ENCODE measurements at regions not wholly inside any gene's neighbourhood (a gene's known extent, or its start where the extent isn't known, plus 50 kb on each side); places are given as distances from the start of the nearest gene placed in this dataset.
"Not testable (repeated sequence)": the region's sequence is repeated elsewhere in the genome, so short reads cannot be mapped to it uniquely, and the experiment has no call there.

DNA sequence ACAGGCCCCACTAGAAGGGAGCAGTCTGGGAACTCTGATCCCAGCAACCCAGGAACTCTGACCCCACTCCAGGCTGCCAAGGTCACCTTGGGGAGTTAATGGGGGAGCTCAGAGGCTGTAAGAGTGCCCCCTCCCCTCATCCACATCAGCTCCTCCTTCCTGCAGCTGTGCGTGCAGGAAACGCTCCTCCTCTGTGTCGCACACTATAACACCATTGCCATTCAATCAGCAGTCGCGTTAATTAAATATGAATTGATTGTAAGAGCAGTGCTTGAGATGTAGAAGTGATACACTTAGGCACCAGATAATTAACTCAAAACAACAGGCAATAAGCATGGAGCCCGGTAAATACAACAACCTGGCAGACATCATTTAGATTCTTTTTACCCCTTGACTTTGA, 205.7 kb downstream of the MATN1 start:
- DNase-seq (ENCODE audit: extremely low read depth, low read depth) = not testable (repeated sequence)

- DNase-seq (ENCODE audit: extremely low read depth, low read depth) = not testable (repeated sequence)
Measured at GRCh38 chr1:30517241-30517640, 206.1 kb downstream of the MATN1 start.

DNA sequence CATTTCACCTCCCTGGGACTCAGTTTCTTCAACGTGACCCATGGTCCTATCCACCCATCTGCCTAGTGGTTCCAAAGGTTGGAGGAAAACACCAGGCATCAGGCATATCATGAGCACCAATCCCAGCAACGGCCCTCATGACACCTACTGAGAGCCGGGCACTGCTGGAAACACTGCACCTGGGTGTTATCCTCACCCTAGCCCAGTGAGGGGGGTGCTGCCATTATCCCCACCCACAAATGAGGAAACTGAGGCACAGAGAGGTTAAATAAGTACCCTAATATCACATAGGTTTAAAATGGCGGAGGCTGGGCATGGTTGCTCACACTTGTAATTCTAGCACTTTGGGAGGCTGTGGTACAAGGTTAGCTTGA, 206.9 kb downstream of the MATN1 start:
- DNase-seq (ENCODE audit: extremely low read depth, low read depth) = no peak

- DNase-seq (ENCODE audit: extremely low read depth, low read depth) = no peak
Measured at GRCh38 chr1:30515755-30516484, 207.5 kb downstream of the MATN1 start.

DNA sequence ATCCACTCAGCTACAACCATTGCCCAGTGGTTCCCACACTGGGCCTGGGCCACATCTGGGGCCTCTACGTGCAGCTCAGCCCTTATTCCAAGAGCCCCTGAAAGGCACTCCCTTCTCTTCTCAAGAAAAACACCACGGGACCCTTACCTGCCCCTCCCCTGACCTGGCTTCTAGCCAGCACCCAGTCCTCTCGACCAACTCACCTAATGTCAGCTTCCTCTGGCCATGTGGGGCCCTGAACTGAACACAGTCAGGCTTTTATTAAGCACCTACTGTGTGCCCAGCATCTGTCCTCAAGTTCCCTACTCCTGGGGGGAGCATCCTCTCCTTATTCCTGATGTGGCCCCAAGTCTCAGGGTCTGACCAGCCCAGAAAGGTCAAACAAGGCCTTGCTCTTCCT, 208.4 kb downstream of the MATN1 start:
- DNase-seq (ENCODE audit: extremely low read depth, low read depth) = no peak

GRCh38 chr1:30514137-30514654, 209.2 kb downstream of the MATN1 start:
- DNase-seq (ENCODE audit: extremely low read depth, low read depth) = no peak

DNA sequence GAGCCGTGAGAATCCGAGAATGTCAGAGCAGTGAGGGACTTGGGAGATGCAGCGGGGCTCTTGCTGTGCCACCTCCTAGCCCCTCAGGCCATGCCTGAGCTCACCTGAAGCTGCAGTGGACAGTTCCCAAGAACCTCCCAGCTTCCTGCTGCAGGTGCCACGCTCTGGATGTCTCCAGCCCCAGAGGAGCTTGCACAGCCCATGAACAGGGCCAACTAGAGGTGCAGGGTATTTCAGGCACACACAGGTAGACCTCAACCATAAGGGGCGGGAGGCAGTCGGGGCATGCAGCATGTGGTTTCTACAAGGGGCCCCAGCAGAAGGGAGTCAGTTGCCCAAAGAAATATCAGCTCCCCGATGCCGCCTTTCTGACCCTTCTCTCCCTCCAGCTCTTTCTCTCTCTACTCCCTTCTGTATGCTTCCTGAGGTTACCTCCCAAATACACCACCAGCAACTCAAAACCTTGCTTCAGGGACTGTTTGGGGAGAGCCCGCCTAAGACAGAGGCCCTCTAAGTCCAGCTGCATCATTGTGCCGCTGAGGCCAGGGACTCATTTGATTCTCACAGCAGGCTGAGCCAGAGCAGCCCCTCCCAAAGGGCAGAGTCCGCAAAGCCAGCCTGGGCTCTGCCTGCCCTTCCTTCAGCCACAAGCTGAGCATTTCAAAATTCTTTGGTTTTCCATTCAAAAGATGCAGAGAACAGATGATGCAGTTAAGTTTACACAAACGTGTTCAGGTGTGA, 209.8 kb downstream of the MATN1 start:
- DNase-seq (ENCODE audit: extremely low read depth, low read depth) = no peak

DNA sequence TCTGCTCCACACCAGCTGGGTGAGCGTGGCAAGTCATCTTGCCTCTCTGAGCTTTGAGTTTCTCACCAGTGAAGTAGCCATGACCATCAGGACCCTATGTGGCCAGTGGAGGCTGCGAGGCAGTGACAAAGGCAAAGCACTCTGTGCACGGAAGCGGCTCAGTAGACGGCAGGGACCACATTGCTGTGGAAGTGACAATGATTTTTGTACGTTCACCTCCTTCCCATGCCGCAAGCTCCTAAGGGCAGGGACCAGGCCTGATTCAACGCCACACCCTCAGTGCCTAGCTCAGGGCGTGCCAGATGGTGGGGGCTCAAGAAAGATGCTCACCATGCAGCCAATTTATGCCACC, 210.5 kb downstream of the MATN1 start:
- no peak for DNase-seq (ENCODE audit: extremely low read depth, low read depth)

GRCh38 chr1:30511991-30512913, 211.1 kb downstream of the MATN1 start:
- DNase-seq (ENCODE audit: extremely low read depth, low read depth) = no peak

DNA sequence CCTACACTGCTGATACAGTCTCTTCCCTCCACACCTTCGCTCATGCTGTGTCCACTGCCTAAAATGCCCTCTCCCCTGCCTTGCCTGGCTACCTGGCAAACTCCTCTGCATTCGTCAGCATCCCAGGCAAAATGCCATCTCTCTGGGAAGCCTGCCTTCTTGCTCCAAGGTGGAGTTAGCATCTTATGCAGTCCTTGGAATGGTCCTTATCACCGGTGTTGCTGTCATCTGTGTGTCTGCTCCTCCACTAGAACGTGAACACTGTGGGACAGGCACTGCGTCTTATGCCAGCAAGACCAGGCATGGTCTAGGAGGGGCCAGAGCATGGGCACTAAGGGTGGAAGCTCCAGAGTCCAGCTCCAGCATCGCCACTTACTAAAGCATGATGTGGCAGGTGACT, 211.8 kb downstream of the MATN1 start:
- no peak for DNase-seq (ENCODE audit: extremely low read depth, low read depth)

DNA sequence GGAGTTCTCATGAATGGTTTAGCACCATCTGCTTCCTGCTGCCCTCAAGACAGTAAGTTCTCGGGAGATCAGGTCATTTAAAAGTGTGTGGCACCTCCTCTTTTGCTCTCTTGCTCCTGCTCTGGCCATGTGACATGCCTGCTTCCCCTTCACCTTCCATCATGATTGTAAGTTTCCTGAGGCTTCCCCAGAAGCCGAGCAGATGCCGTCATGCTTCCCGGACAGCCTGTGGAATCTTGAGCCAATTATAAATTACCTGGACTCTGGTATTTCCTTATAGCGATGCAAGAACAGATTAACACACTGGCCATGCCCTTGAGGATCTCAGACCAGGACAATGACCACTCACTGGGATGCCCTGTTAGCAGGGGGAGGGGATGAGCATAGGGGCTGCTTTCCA, 212.3 kb downstream of the MATN1 start:
- DNase-seq (ENCODE audit: extremely low read depth, low read depth) = no peak

GRCh38 chr1:30509670-30510069, 213.7 kb downstream of the MATN1 start:
- DNase-seq (ENCODE audit: extremely low read depth, low read depth) = no peak

DNA sequence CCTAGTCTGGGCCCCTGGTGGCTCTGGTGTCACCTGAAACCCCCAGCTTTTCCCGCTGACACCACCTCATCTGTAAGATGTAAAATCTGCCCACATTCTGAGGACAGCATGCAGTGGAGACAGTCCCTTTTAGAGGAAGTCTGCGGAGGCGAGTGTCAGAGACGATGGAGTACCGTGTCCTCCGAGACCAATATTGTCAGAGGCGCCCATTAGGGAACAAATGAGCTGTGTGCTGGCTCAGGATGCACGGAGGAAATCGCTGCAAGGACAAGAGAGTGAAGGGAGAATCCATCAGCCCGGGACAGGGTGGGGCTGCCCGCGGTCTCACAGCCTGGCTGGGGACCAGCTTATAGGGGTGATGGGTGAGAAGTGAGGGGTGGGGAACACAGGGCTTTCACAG, 214.8 kb downstream of the MATN1 start:
- DNase-seq (ENCODE audit: extremely low read depth, low read depth) = no peak

- no peak for DNase-seq (ENCODE audit: extremely low read depth, low read depth)
Measured at GRCh38 chr1:30508175-30508448, 215.3 kb downstream of the MATN1 start.

DNA sequence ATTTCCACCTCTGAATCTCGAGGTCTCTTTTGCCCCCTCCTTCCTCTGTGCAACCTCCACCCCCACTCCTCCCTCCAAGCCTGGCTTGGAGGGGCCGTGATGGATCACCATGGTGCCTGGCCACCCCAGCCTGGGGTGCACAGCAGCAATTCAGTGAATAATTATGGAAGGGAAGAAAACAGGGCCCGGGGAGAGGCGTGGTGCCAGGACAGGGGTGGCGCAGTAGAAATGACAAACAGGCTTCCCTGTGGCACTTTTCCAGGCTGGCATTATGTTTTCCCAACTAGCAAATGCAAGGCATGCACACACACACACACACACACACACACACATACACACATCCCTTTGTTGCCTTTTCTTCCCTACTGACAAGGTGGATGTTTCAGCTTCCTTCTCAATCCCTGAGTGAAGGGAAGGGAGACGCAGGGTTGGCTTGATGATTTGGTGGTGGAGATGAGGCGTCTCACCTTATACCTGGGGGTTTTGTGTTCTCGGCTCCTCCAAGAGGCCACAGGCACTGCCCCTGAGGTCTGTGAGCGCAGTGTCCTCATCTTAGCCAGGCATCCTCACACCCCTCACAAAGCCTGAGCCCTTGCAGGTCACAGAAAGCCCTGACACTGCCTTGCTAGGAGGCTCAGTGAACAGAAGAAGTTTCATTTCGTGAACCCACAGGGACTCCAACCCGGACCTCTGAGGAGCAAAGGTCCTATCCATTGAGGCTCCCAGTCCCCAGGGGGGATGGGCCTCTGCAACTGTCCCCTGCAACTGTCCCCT, 215.8 kb downstream of the MATN1 start:
- no peak for DNase-seq (ENCODE audit: extremely low read depth, low read depth)

- DNase-seq (ENCODE audit: extremely low read depth, low read depth) = no peak
Measured at GRCh38 chr1:30507016-30507312, 216.4 kb downstream of the MATN1 start.

- no peak for DNase-seq (ENCODE audit: extremely low read depth, low read depth)
Measured at GRCh38 chr1:30506291-30507015, 216.9 kb downstream of the MATN1 start.

DNA sequence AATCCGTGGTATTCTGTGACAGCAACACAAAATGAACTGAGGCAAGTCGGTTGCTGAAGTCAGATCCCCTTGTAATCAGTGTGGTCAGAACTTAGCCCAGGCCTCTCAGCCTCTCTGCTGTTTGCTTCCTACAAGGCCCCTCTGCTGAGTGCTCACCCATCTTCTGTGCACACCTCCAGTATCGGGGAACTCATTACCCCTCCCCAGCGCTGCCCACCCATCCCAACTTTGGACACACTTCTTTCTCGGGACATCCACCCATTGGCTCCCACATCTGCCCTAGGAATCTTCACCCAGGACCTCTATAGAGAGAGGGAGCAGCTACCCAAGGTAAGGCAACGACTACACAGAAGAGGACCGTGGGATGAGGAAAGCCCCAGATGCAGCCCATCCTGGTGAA, 217.5 kb downstream of the MATN1 start:
- no peak for DNase-seq (ENCODE audit: extremely low read depth, low read depth)

- no peak for DNase-seq (ENCODE audit: extremely low read depth, low read depth)
Measured at GRCh38 chr1:30492451-30492850, 230.9 kb downstream of the MATN1 start.

- no peak for DNase-seq (ENCODE audit: extremely low read depth, low read depth)
Measured at GRCh38 chr1:30491831-30492230, 231.6 kb downstream of the MATN1 start.

Data from NCI-H460 (cell line).